Fibroblast of skin of right quadriceps (primary cell): ENCODE measurements at regions not wholly inside any gene's neighbourhood (a gene's known extent, or its start where the extent isn't known, plus 50 kb on each side); places are given as distances from the start of the nearest gene placed in this dataset.
A peak's percentile ranks its signal among the peaks of the same experiment; 100 is the strongest.

Experiments used
- DNase-seq: peaks from one replicate; pipeline ENCODE4 v3.0.0-alpha.2; 2013

DNA sequence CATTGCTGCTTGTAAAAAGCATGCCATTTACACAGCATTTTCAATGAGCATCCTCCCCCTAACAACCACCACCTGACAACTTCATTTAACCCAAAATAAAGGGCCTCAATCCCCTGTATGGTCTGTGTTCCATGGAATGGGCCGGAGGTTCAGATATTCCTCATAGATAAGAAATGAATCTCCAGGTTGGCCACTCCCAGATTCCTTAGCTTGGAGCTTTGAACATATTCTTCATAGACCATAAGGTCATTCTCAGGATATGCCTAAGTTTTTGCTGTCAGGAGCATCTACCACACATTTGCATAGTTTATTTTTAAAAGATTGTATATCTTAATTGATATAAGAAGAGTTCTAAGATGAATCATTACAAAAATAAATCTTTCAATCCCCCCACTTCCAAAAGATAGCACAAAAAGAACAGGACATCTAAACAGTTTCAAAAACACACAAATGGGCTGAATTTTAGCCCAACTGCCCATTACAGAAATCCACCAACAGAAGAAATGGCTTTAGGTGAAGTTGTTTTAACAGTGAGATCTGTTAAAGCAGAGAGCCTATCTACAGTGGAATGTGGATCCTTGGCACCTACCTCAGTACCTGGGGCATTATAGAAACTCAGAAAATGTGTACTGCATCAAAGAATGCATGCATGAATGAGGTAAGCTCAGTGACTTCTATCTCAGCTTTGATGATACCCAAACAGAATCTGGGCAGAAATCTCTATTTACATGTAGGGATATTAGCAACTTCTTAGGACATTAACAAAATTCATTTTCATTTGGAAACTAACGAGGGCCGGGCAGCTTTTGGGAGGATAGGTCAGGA is 179.8 kb downstream of the SEC61B start:
- no peak for DNase-seq

GRCh38 chr9:99403371-99403770 is 181.3 kb downstream of the SEC61B start:
- DNase-seq, result no peak

- DNase-seq, result no peak
Observed at GRCh38 chr9:99405359-99405758, 183.3 kb downstream of the SEC61B start.

- no peak for DNase-seq
Observed at GRCh38 chr9:99406939-99407338, 184.9 kb downstream of the SEC61B start.

DNA sequence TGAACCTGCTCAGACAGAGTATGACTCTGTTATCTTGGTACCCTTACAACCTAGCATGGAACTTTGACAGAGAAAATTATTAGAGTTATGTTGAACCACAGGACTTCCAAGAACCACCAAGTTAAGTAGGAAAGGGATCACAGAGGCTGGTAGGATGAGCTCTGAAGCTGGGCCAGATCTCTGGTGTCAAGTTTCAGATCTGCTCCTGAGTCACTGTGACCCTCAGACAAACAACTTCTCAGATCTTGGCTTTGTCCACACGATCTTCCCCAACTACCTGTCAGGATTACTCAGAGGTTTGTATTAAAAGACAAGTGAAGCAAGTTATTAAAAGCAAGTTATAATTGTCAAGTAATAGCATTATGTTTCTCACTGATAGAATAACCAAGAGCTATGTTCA is 189.0 kb downstream of the SEC61B start:
- peak; percentile 44 for DNase-seq

- DNase-seq, result peak; percentile 18
Observed at GRCh38 chr9:99411479-99412115, 189.5 kb downstream of the SEC61B start.

DNA sequence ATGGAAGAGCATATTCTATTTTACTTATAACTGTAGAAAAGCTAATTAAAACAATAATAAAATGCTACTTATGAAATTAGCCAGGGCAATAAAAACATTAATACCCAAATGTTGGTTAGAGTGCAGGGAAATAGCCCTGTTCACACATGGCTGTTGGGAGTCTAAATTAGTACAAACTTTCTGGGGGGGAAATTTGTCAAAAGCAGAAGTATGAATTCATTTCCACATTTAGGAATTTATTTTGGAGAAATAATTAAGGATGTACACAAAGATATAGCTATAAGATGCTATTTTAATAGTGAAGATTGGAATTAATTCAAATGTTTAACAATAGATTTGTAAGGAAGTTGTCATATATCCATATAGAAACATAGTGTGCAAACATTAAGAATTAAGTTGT is 190.5 kb downstream of the SEC61B start:
- no peak for DNase-seq

DNA sequence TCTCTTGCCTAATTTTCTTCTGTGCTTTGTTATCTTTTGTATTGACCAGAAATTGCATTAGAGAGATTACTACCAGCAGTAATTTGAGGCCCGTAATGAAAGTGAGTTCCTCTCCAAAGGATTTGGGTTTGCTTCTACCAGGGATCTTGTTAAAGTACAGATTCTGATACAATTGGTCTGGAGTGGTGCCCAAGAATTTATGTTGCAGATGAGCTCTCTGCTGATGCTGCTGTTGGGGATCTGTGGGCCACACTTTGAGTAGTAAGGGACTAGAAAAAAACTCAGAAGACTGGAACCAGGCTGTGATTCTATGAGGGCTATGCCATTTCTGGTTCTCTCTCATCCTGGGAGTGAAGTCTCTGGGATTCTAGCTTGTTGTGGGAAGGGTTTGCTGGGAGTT is 192.2 kb downstream of the SEC61B start:
- peak; percentile 57 for DNase-seq

DNA sequence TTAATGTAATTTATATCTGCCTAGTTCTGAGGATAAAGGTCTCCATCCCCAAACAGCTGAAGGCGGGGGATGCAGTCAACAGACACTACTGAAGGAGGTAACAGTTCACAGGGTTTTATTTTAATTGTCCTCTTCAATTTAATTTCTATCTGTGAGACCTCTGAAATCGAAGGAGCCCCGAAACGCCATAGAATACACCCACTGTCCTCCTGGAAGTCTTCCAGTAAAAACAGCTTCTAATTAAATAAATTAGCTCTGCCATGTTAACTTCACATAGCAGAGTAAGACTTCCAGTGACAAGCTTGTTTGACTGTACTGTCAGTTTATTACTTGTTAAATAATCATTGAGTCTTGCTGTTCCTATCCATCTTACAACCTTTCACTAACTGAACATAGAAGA is 193.5 kb downstream of the SEC61B start:
- no peak for DNase-seq

DNA sequence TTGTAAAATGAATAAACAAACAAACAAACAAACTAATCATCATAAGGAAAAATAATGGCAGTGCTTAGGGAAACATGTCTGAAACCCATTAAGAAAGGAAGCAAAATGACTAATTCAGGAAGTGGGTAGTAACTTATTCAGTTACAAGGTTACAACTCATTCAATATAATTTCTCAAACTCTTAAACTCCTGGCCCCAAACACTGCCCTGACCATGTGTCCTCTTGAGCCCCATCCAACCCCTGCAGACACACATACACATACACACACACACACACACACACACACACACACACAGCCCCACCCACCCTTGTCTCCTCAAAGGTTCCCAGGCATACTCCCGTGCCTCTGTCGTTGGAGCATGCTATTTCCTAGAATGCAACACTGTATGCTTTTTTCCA is 193.9 kb downstream of the SEC61B start:
- peak; percentile 42 for DNase-seq

DNA sequence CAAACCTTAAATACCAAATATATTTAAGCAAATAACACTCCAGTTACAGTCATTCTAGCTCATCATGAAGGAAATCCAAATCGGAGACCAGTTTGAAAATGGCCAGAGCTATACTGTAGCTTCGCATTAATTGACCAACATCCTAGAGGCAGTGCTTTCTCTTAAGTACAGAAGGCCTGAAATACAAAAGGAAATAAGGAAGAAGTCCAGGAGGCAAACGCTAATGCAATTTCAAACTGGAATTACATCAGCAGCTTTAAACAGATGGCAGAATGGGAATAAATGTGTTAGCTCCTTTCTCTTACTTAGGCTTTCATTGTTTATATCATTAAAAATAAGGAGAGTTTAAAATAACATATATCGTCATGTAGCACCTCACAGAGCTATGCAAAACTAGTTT is 197.0 kb downstream of the SEC61B start:
- DNase-seq, result peak; percentile 65

DNA sequence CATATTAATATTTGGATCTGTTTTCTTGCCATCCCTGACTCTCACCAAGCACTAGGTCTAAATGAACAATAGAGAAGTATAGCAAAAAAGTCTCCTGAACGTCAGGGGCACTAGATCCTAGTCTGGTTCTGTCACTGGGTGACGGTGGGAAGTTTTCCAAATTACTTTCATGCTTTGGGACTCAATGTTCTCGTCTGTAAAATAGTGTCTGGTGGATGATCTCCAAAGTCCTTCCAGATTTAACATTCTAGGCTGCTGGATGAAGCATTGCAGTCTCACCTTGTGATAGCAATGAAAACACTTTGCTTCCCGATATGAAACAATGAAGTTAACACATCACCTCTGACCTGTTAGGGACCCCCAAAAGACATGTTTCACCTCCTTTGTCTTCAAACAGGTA is 199.3 kb downstream of the SEC61B start:
- no peak for DNase-seq

- no peak for DNase-seq
Observed at GRCh38 chr9:99425124-99425523, 203.0 kb downstream of the SEC61B start.

GRCh38 chr9:99425923-99426842 is 204.1 kb downstream of the SEC61B start:
- no peak for DNase-seq

- no peak for DNase-seq
Observed at GRCh38 chr9:99427260-99427659, 205.2 kb downstream of the SEC61B start.

DNA sequence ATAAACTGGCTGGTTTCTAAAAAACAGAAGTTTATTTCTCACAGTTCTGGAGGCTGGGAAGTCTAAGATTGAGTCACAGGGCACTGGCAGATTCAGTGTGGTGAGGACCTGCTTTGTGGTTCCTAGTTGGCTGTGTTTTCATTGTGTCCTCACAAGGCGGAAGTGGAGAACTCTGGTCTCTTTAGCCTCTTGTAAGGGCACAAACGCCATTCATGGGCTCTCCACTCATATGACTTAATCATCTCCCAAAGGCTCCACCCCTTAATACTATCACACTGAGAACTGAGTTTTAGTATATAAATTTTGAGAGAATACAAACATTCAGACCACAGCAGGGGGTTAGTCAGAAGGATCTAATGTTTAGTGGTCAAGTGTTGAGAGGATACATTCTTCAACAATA is 208.2 kb downstream of the SEC61B start:
- DNase-seq, result peak; percentile 36

DNA sequence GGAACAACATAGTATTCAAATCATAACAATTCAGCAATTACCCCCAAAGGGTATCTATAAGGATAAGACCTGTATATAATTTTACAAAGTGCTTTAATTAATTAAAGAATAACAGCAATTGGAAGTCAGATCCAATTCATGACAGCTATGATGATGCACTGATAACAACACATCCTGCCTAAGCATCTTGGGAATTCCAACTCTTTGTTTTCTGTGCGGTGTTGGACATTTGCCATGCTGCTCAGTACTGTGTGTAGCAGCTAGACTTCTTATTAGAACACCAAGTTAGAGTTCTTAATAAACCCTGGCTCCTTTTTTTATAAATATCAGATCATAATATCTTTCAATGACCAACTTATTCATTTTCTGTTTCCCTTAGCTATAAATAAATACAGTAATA is 209.0 kb downstream of the SEC61B start:
- DNase-seq, result peak; percentile 71

GRCh38 chr9:99432075-99432474 is 210.0 kb downstream of the SEC61B start:
- no peak for DNase-seq

- DNase-seq, result no peak
Observed at GRCh38 chr9:99433095-99433494, 211.0 kb downstream of the SEC61B start.

DNA sequence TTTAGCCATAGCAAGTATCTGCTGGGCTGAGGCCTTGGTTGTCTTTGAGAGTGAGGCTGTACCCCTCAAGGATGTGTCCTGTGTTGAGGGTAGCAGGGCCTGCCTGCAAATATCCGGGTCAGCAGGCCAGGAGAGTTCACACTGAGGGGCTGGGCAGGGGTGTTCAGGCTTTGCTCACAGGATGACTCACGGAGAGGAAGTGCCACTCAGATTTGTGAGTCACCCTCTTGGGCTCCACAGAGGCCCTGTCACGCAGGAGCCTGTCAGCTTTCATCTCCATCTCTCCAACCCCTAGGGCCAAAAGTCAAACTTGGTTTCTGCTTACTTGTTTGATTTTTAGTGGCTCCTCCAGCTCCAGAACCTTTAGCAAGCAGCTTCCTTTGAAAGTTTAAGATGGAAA is 211.5 kb downstream of the SEC61B start:
- peak; percentile 86 for DNase-seq

- peak; percentile 28 for DNase-seq
Observed at GRCh38 chr9:99436616-99437015, 214.5 kb downstream of the SEC61B start.

GRCh38 chr9:99437145-99437544 is 215.1 kb downstream of the SEC61B start:
- DNase-seq, result no peak

- DNase-seq, result no peak
Observed at GRCh38 chr9:99438596-99438995, 216.5 kb downstream of the SEC61B start.

GRCh38 chr9:99441829-99442228 is 219.7 kb downstream of the SEC61B start:
- DNase-seq, result no peak
